OCI-LY3 (cell line): ENCODE measurements at regions not wholly inside any gene's neighbourhood (a gene's known extent, or its start where the extent isn't known, plus 50 kb on each side); places are given as distances from the start of the nearest gene placed in this dataset.

ENCODE experiments used
- H2AFZ ChIP-seq: fragments of 200-600, 300-600 bp; shearing (Covaris generic); 2 replicates; pipeline ENCODE4 v1.6.0; 2014; ENCODE audit warnings: antibody characterized with exemption, low read depth, low read length
- H3K27ac ChIP-seq: fragments of 200-600, 300-600 bp; sonication (generic); 2 replicates; pipeline ENCODE4 v1.5.1; 2014; ENCODE audit warnings: mild to moderate bottlenecking, low read length, moderate library complexity, mixed read lengths
- H3K27me3 ChIP-seq: fragments of 200-600, 300-600 bp; sonication (generic); 2 replicates; pipeline ENCODE4 v1.6.1; 2014; ENCODE audit warnings: low read depth, low read length, mixed read lengths
- H3K36me3 ChIP-seq: fragments of 200-600, 300-600 bp; sonication (generic); replicated peaks from 2 replicates; pipeline ENCODE3; 2014; ENCODE audit warnings: low read depth, low read length, mixed read lengths
- H3K4me1 ChIP-seq: fragments of 300-600, 200-600 bp; sonication (generic); 2 replicates; pipeline ENCODE4 v1.6.1; 2014; ENCODE audit warnings: low read length, mixed read lengths
- H3K4me2 ChIP-seq: fragments of 200-600, 300-600 bp; sonication (generic); 2 replicates; pipeline ENCODE4 v1.6.1; 2014; ENCODE audit warnings: low read length, mixed read lengths
- H3K4me3 ChIP-seq: fragments of 300-600, 200-600 bp; sonication (generic); 2 replicates; pipeline ENCODE4 v1.5.1; 2014; ENCODE audit warnings: antibody characterized with exemption, mild to moderate bottlenecking, low read length, moderate library complexity
- H3K79me2 ChIP-seq: fragments of 300-600, 200-600 bp; shearing (Covaris generic); 2 replicates; pipeline ENCODE4 v1.6.1; 2014; ENCODE audit warnings: mild to moderate bottlenecking, low read length, mixed read lengths
- H3K9ac ChIP-seq: fragments of 300-600, 200-600 bp; shearing (Covaris generic); 2 replicates; pipeline ENCODE4 v1.6.0; 2014; ENCODE audit warnings: mild to moderate bottlenecking, low read length, moderate library complexity
- H3K9me3 ChIP-seq: fragments of 200-600, 300-600 bp; shearing (Covaris generic); 2 replicates; pipeline ENCODE4 v1.6.1; 2014; ENCODE audit warnings: low read length, mixed read lengths; ENCODE audit not compliant: insufficient read depth
- H4K20me1 ChIP-seq: fragments of 200-600, 300-600 bp; sonication (generic); 2 replicates; pipeline ENCODE4 v1.6.1; 2016; ENCODE audit warnings: low read length, mixed read lengths; ENCODE audit not compliant: insufficient read depth
- EZH2phosphoT487 ChIP-seq: fragments of 200-600 bp; shearing (Covaris generic); IDR thresholded peaks from 2 replicates; pipeline ENCODE4 v1.6.1; 2018; ENCODE audit warnings: antibody characterized with exemption, mixed run types, low read depth
- TF ChIP-seq, protein P1 (sequence below): fragments of 200-600, 300-600 bp; sonication (generic); IDR thresholded peaks from 2 replicates; pipeline ENCODE4 v1.5.1; 2014; ENCODE audit warnings: antibody characterized with exemption, low read length, low read depth

DNA sequence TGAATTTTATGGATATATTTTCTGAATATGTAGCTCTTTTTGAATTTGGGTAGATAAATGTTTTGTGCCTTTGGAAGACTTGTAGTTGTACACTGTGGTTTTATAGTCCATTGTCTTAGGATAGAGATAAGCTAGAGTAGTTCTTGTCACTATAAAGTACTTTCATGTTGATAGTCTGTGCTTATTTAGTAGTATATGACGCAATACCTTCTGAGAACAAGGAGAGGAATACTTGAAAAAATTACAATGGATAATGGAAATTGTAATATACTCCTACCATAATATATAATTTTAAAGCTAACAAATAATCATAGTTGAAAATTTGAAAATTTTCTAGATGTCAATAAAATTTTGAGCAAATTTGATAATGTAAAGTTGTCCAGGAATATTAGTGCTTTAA lies 664.0 kb downstream of the TLE4 start:
- Histone ChIP-seq H3K79me2 (no peaks in the 10 kb centered on the region), H2AFZ (no peak overlapping the region), H3K4me3 (no peak overlapping the region), H3K36me3 (no peaks in the 10 kb centered on the region), H3K9ac (no peak overlapping the region), H3K27ac (no peak overlapping the region), H3K9me3 (no peaks in the 10 kb centered on the region), H3K4me1 (no peaks in the 10 kb centered on the region), H3K27me3 (no peaks in the 10 kb centered on the region), H4K20me1 (no peaks in the 10 kb centered on the region), H3K4me2 (no peak overlapping the region)
- TF ChIP-seq EZH2phosphoT487, result no peak
- TF ChIP-seq, protein P1, sequence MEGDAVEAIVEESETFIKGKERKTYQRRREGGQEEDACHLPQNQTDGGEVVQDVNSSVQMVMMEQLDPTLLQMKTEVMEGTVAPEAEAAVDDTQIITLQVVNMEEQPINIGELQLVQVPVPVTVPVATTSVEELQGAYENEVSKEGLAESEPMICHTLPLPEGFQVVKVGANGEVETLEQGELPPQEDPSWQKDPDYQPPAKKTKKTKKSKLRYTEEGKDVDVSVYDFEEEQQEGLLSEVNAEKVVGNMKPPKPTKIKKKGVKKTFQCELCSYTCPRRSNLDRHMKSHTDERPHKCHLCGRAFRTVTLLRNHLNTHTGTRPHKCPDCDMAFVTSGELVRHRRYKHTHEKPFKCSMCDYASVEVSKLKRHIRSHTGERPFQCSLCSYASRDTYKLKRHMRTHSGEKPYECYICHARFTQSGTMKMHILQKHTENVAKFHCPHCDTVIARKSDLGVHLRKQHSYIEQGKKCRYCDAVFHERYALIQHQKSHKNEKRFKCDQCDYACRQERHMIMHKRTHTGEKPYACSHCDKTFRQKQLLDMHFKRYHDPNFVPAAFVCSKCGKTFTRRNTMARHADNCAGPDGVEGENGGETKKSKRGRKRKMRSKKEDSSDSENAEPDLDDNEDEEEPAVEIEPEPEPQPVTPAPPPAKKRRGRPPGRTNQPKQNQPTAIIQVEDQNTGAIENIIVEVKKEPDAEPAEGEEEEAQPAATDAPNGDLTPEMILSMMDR, result no peak

DNA sequence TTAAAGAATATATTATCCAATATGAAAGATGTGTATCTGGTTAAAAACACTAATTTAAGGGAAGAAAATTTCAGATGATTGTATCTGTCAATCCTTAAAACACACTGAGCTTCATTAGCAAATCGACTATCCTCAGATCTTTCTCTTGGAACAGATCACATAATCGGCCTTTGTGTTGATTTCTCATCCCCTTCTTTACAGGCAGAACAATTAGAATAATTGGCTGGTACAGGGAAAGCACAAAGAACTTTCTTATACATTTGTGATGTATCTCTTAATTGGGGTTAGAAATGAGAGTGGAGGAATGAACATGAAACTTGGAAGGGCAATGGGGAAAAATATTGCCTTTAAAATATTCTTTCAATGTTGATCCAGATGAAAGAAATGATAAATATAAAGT lies 662.1 kb downstream of the TLE4 start:
- Histone ChIP-seq H3K27me3 (no peaks in the 10 kb centered on the region), H3K36me3 (no peaks in the 10 kb centered on the region), H2AFZ (no peak overlapping the region), H3K9ac (no peak overlapping the region), H3K4me3 (no peak overlapping the region), H3K79me2 (no peaks in the 10 kb centered on the region), H3K4me2 (no peak overlapping the region), H3K4me1 (no peaks in the 10 kb centered on the region), H3K9me3 (no peaks in the 10 kb centered on the region), H3K27ac (no peak overlapping the region), H4K20me1 (no peaks in the 10 kb centered on the region)
- TF ChIP-seq, protein P1, result no peak
- no peak for TF ChIP-seq EZH2phosphoT487

DNA sequence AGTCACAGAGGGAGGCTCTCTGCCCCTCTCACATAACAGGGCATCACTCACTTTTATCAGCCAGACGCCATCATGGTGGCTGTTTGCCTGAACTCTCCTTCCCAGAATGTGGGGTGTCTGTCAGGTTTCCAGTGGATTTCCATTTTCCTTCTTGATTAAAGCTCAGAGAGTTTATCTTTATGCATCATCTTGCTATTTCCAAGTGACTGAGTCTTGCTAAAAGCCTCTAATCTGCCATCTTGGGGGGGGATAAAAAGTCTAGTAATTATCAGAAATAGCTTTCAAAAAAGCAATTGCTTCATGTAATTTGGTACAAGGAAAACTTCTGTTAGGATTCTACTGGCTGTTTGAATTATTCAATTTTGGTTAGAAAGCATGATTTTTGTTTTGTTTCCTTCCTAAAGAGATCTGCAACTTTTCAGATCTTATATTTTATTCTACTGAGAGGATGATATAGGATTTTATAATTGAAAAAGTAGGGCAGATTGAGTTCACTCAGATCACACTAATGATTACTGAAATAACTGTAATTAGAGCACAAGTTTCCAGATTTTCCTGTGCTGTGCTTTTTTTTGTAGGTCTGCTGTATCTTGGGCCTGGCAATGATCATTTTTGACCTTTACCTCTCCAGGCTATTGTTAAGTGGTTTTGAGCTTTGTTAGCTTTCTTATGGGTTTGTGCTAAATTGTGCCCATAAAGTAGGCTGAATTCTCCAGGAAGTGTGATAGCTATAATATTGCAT lies 661.5 kb downstream of the TLE4 start:
- Histone ChIP-seq H3K9ac (no peak overlapping the region), H3K27me3 (no peaks in the 10 kb centered on the region), H2AFZ (no peak overlapping the region), H3K4me2 (no peak overlapping the region), H3K36me3 (no peaks in the 10 kb centered on the region), H3K4me3 (no peak overlapping the region), H4K20me1 (no peaks in the 10 kb centered on the region), H3K27ac (no peak overlapping the region), H3K4me1 (no peaks in the 10 kb centered on the region), H3K79me2 (no peaks in the 10 kb centered on the region), H3K9me3 (no peaks in the 10 kb centered on the region)
- no peak for TF ChIP-seq EZH2phosphoT487
- TF ChIP-seq, protein P1, result no peak

DNA sequence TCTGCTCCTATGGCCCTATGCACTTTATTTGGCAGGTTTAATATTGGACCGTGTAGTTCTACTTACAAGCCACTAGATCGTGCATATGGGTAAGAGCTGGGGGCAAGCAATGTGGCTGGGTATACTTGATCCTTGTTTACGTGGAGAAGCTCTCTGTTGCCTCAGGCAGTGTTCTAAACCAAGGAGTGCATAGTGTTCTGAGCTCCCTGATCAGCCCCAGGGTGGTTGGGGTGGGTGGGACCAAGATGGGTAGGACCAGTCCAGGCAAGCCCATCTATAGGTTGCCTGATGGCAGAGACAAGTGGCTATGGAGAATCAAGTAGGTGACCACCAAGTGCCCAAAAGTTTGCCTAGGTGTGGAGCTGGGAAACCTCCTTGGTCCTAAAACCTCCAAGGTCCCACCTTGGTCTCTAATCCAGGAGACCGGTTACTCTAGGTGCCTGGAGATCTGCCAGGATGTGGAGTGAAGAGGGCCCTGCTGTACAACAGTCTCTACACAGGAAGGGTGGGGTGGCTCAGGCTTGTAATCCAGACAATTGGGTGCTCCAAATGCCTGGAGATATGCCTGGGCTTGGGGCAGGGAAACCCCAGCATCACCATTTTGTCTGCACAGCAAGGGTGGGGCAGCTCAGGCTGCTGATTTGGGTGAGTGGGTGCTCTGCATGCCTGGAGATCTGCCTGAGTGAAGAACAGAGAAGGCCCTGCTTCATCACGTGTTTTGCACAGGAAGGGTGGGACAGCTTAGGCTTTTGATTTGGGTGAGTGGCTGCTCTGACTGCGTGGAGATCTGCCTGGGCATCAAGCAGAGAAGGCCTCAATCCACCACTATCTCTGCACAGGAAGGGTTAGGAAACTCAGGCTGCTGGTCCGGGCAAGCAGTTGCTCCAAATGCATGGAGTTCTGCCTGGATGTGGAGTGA lies 659.8 kb downstream of the TLE4 start:
- H3K4me1 ChIP-seq, result no peaks in the 10 kb centered on the region
- no peak overlapping the region for H2AFZ ChIP-seq
- TF ChIP-seq, protein P1, result no peak
- TF ChIP-seq EZH2phosphoT487, result no peak
- H3K27me3 ChIP-seq, result no peaks in the 10 kb centered on the region
- H3K27ac ChIP-seq, result no peak overlapping the region
- H4K20me1 ChIP-seq, result no peaks in the 10 kb centered on the region
- H3K9ac ChIP-seq, result no peak overlapping the region
- H3K9me3 ChIP-seq, result no peaks in the 10 kb centered on the region
- no peaks in the 10 kb centered on the region for H3K36me3 ChIP-seq
- H3K79me2 ChIP-seq, result no peaks in the 10 kb centered on the region
- no peak overlapping the region for H3K4me3 ChIP-seq
- no peak overlapping the region for H3K4me2 ChIP-seq
